ENCODE measurements at regions not wholly inside any gene's neighbourhood (a gene's known extent, or its start where the extent isn't known, plus 50 kb on each side); places are given as distances from the start of the nearest gene placed in this dataset.

DNA sequence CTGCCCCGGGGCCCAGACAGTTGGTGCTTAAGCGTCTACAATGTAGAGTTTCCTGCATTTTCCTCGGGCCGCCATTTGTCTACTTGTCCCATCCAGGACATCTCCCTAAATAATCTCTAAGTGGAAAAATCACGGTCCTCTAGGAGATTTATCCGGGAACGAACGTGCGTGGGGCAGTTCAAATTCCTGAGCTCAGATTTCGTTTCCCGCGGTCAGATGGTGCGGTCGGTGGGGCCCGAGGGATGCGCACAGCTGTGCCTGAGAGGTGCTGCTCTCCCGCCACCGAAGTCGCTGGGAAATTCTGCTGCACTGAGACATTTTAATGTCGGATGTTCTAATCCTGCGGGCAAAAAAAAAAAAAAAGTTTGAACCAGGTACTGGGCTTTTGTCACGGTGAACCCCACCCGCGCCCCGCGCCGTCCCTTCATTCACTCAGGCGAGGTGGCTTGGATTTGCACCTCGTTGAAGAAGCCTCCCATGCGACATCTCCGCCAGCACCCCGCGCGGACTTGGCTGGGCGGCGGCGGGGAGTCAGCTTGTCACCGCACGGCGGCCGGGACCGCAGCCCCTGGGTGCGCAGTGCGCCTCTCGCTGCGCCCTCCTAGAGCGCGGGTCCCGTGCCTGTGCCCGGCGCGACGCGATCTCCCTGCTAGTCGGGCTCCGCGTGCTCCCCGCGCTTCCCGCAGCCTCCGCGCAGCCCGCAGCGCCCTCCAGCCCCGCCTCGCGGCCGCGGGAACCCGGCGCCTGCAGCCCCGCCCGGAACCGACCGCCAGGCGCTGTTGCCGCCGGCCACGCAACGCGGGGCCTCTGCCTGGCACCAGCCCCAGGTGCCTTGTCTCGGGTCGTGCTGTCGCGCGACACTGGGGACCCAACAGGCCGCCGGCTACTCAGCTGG is 191.9 kb upstream of the TCF4 start:
- H2AFZ ChIP-seq (ENCODE audit: low read length) = no peak overlapping the region
- peaks cover 15% of the 10 kb centered on the region for H3K23me2 ChIP-seq (ENCODE audit: insufficient read length, low read depth, low read length, poor library complexity, severe bottlenecking)
- H3K56ac ChIP-seq (ENCODE audit: insufficient read length, low read depth, low read length) = no peak overlapping the region
- H3K23ac ChIP-seq (ENCODE audit: insufficient read length, low read depth, low read length) = no peak overlapping the region
- H3K27ac ChIP-seq (ENCODE audit: insufficient read length, low read depth, low read length) = no peak overlapping the region
- H3K4me1 ChIP-seq (ENCODE audit: insufficient read depth, low read length) = no peaks in the 10 kb centered on the region
- H4K20me1 ChIP-seq (ENCODE audit: control insufficient read depth, insufficient read depth, insufficient read length) = no peaks in the 10 kb centered on the region
- H3K79me1 ChIP-seq (ENCODE audit: insufficient read depth, low read depth, low read length, poor library complexity, severe bottlenecking) = no peaks in the 10 kb centered on the region
- peak overlapping the region; percentile 74 to 85 for H3K4me3 Mint-ChIP-seq
- no peak overlapping the region for H4K91ac ChIP-seq (ENCODE audit: insufficient read length, low read depth, low read length)
- no peak overlapping the region for H4K8ac ChIP-seq (replicated peaks; ENCODE audit: insufficient read length, low read depth, low read length)
- H3K27ac Mint-ChIP-seq = peak overlapping the region in 1 of 3 experiments; percentile 95; a peak in 3 of 7 replicates
- H3K9me3 ChIP-seq (ENCODE audit: control insufficient read depth, low read depth, low read length) = no peaks in the 10 kb centered on the region
- no peaks in the 10 kb centered on the region for H3K9me3 Mint-ChIP-seq
- no peak overlapping the region for H3K18ac ChIP-seq (ENCODE audit: insufficient read length, low read depth, low read length)
- H3K14ac ChIP-seq (ENCODE audit: insufficient read depth, low read length) = 0 out of 2 replicates have a peak overlapping the region, but pooled peaks have one; percentile 21
- H2BK120ac ChIP-seq (ENCODE audit: low read depth, low read length, poor library complexity, severe bottlenecking) = no peak overlapping the region
- no peak overlapping the region for H3K9ac ChIP-seq (ENCODE audit: extremely low read depth, insufficient read length, low read length)
- peaks cover 5% of the 10 kb centered on the region for H3K27me3 Mint-ChIP-seq (ENCODE audit: low read depth)
- H4K5ac ChIP-seq (ENCODE audit: insufficient read length, low read depth, low read length) = no peak overlapping the region
- TF ChIP-seq, protein P1, sequence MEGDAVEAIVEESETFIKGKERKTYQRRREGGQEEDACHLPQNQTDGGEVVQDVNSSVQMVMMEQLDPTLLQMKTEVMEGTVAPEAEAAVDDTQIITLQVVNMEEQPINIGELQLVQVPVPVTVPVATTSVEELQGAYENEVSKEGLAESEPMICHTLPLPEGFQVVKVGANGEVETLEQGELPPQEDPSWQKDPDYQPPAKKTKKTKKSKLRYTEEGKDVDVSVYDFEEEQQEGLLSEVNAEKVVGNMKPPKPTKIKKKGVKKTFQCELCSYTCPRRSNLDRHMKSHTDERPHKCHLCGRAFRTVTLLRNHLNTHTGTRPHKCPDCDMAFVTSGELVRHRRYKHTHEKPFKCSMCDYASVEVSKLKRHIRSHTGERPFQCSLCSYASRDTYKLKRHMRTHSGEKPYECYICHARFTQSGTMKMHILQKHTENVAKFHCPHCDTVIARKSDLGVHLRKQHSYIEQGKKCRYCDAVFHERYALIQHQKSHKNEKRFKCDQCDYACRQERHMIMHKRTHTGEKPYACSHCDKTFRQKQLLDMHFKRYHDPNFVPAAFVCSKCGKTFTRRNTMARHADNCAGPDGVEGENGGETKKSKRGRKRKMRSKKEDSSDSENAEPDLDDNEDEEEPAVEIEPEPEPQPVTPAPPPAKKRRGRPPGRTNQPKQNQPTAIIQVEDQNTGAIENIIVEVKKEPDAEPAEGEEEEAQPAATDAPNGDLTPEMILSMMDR (conservative IDR thresholded peaks at IDR 0.05) = peak; percentile 44; the same call in 2 of the 3 replicates
- no peaks in the 10 kb centered on the region for H3K27me3 ChIP-seq (ENCODE audit: insufficient read depth, low read length)
- H3K79me2 ChIP-seq (ENCODE audit: insufficient read depth, low read length) = no peaks in the 10 kb centered on the region
- no CpG with 5 or more reads among the region's 88 CpGs for WGBS (ENCODE audit: extremely low coverage, insufficient read length, low lambda C conversion rate)
- H3K36me3 Mint-ChIP-seq (ENCODE audit: insufficient read depth in 1 of 3, low read depth in 3 of 3) = no peaks in the 10 kb centered on the region
- H2BK12ac ChIP-seq (ENCODE audit: insufficient read length, low read depth, low read length) = no peak overlapping the region
- H3K4me1 Mint-ChIP-seq = peaks cover 41 to 45% of the 10 kb centered on the region in 2 experiments
- H3K4ac ChIP-seq (ENCODE audit: low read depth, low read length) = no peak overlapping the region
- peak overlapping the region; percentile 66 for H3K4me2 ChIP-seq (ENCODE audit: insufficient read depth, insufficient read length, low read length)
- no peak overlapping the region for H2BK15ac ChIP-seq (ENCODE audit: low read depth, low read length)
- no peak overlapping the region for H2BK5ac ChIP-seq (ENCODE audit: insufficient read length, low read length)
- H3T11ph ChIP-seq (ENCODE audit: low read length) = no peak overlapping the region
- H2BK20ac ChIP-seq (ENCODE audit: low read depth, low read length, poor library complexity, severe bottlenecking) = no peak overlapping the region
- no peak overlapping the region for H2AK5ac ChIP-seq (ENCODE audit: insufficient read length, low read length)
- peak; percentile 60 for DNase-seq
